IPS-18a (cell line): ENCODE measurements at regions not wholly inside any gene's neighbourhood (a gene's known extent, or its start where the extent isn't known, plus 50 kb on each side); places are given as distances from the start of the nearest gene placed in this dataset.

Experiments
- H3K27ac ChIP-seq: one replicate; pipeline ENCODE4 v1.5.1; 2013; ENCODE audit warnings: low read length
- H3K27me3 ChIP-seq: one replicate; pipeline ENCODE4 v1.6.1; 2013; ENCODE audit warnings: mild to moderate bottlenecking, low read length; ENCODE audit not compliant: control insufficient read depth, insufficient read depth
- H3K36me3 ChIP-seq: one replicate; pipeline ENCODE4 v1.6.1; 2013; ENCODE audit warnings: low read depth, low read length; ENCODE audit not compliant: control insufficient read depth
- H3K4me1 ChIP-seq: one replicate; pipeline ENCODE4 v1.6.1; 2013; ENCODE audit warnings: low read depth, low read length; ENCODE audit not compliant: control insufficient read depth
- H3K4me3 ChIP-seq: one replicate; pipeline ENCODE4 v1.5.1; 2013; ENCODE audit warnings: low read length
- H3K9ac ChIP-seq: one replicate; pipeline ENCODE4 v1.6.1; 2013; ENCODE audit warnings: mild to moderate bottlenecking, low read length, moderate library complexity
- H3K9me3 ChIP-seq: one replicate; pipeline ENCODE4 v1.6.1; 2013; ENCODE audit warnings: low read depth, low read length; ENCODE audit not compliant: control insufficient read depth

GRCh38 chr14:61226015-61226654, 55.0 kb downstream of the TMEM30B start:
- H3K4me1 ChIP-seq = peaks cover 9% of the 10 kb centered on the region
- H3K4me3 ChIP-seq = no peak overlapping the region
- H3K9me3 ChIP-seq = no peaks in the 10 kb centered on the region
- H3K9ac ChIP-seq = no peak overlapping the region
- H3K27ac ChIP-seq = no peak overlapping the region
- H3K36me3 ChIP-seq = no peaks in the 10 kb centered on the region
- no peaks in the 10 kb centered on the region for H3K27me3 ChIP-seq

DNA sequence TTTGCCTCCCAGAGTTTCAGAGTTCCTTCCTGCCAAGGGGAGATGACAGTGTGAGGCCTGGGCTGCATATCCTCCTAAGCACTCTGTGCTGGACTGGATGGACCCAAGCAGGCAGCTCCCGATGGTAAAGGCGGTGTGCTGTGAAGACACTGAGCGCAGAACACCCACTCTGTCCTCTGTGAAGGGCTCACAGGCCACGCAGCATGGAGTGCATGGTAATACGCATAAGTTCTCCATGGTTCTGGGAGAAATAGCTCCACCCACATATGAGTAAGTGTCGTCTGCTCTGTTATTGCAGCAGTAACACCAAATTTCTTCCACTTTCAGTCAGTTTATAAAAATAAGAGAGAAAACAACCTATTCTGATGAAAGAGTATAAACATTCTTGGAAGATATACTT, 55.8 kb downstream of the TMEM30B start:
- no peaks in the 10 kb centered on the region for H3K36me3 ChIP-seq
- no peak overlapping the region for H3K4me3 ChIP-seq
- H3K27ac ChIP-seq = no peak overlapping the region
- H3K27me3 ChIP-seq = no peaks in the 10 kb centered on the region
- no peak overlapping the region for H3K9ac ChIP-seq
- H3K9me3 ChIP-seq = no peaks in the 10 kb centered on the region
- H3K4me1 ChIP-seq = peaks cover 9% of the 10 kb centered on the region

DNA sequence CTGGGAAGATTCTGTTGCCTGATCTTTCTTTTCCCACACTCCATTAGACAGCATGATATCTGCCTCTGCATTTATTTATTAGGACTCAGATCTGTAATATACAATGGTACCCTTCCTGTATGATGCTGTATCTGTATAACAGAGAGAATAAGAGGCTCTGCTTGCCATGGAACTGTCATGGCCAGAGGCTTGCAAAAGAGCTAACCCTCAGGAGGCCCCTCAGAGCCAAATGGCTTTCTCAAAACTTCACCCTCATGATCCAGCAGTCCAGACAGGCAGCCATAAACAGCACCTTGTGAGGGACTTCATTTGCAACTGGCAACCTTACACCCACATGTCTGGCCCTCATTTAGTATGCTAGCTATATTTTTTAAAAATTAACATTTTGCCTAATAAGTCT, 57.6 kb downstream of the TMEM30B start:
- Histone ChIP-seq H3K36me3 (no peaks in the 10 kb centered on the region), H3K27ac (no peak overlapping the region), H3K27me3 (no peaks in the 10 kb centered on the region), H3K4me3 (no peak overlapping the region), H3K9ac (no peak overlapping the region), H3K4me1 (peaks cover 10% of the 10 kb centered on the region), H3K9me3 (no peaks in the 10 kb centered on the region)

- H3K27me3 ChIP-seq = no peaks in the 10 kb centered on the region
- peaks cover 12% of the 10 kb centered on the region for H3K4me1 ChIP-seq
- no peaks in the 10 kb centered on the region for H3K36me3 ChIP-seq
- no peaks in the 10 kb centered on the region for H3K9me3 ChIP-seq
- H3K4me3 ChIP-seq = no peak overlapping the region
- H3K27ac ChIP-seq = no peak overlapping the region
- no peak overlapping the region for H3K9ac ChIP-seq
Observed at GRCh38 chr14:61222388-61222787, 58.8 kb downstream of the TMEM30B start.

- H3K27me3 ChIP-seq = no peaks in the 10 kb centered on the region
Observed at GRCh38 chr14:61221906-61222305, 59.2 kb downstream of the TMEM30B start.

DNA sequence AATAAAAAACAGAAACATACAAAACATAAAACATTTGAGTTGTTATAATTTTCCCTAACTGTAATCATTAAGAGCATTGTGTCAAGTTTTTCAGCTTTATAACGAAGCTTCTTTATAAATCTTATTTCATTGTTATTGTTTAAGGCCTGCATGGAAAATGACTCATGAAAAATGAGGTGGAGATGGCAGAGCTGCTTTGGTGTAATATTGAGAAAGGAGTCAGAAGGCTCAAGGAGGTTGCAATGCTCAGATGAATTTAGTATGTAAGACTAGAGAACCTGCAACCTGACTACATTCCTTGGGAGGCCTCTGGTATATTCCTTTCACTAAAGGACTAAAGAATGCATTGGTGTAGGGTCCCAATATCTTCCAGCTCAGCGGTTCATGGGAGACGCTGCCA, 61.5 kb downstream of the TMEM30B start:
- H3K9me3 ChIP-seq = no peaks in the 10 kb centered on the region
- no peak overlapping the region for H3K27ac ChIP-seq

More at GRCh38 chr14:61221906-61222305, 59.2 kb downstream of the TMEM30B start:
- H3K4me3 ChIP-seq = no peak overlapping the region
- H3K36me3 ChIP-seq = no peaks in the 10 kb centered on the region
- no peaks in the 10 kb centered on the region for H3K9me3 ChIP-seq
- no peak overlapping the region for H3K9ac ChIP-seq
- H3K27ac ChIP-seq = no peak overlapping the region
- peaks cover 12% of the 10 kb centered on the region for H3K4me1 ChIP-seq

DNA sequence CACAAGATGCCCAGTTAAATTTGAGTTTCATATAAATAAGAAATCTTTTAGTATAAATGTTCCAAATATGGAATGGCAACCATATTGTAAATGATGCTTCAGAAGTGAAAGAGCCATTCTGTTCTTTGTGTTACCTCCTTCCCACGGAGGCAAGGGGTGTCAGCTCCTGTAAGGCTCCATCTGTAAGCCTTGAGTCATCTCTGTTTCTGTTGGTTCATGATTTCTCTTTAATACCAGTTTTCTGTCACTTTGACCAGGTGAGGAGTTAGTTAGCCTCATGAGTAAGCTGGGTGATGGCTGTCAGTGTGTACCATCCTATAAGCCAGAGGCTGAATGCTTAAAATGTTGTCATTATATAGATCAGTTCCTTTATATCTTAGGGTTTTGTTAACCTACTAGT, 61.9 kb downstream of the TMEM30B start:
- Histone ChIP-seq H3K36me3 (no peaks in the 10 kb centered on the region), H3K4me3 (no peak overlapping the region), H3K4me1 (peaks cover 12% of the 10 kb centered on the region), H3K27ac (no peak overlapping the region), H3K9me3 (no peaks in the 10 kb centered on the region), H3K9ac (no peak overlapping the region), H3K27me3 (no peaks in the 10 kb centered on the region)

More for the DNA sequence above, 61.5 kb downstream of the TMEM30B start:
- Histone ChIP-seq H3K36me3 (no peaks in the 10 kb centered on the region), H3K4me1 (peaks cover 12% of the 10 kb centered on the region), H3K27me3 (no peaks in the 10 kb centered on the region), H3K9ac (no peak overlapping the region), H3K4me3 (no peak overlapping the region)

- no peaks in the 10 kb centered on the region for H3K9me3 ChIP-seq
- H3K27ac ChIP-seq = no peak overlapping the region
- H3K9ac ChIP-seq = no peak overlapping the region
- H3K4me3 ChIP-seq = no peak overlapping the region
- peaks cover 12% of the 10 kb centered on the region for H3K4me1 ChIP-seq
- H3K27me3 ChIP-seq = no peaks in the 10 kb centered on the region
- no peaks in the 10 kb centered on the region for H3K36me3 ChIP-seq
Observed at GRCh38 chr14:61218767-61219166, 62.4 kb downstream of the TMEM30B start.

DNA sequence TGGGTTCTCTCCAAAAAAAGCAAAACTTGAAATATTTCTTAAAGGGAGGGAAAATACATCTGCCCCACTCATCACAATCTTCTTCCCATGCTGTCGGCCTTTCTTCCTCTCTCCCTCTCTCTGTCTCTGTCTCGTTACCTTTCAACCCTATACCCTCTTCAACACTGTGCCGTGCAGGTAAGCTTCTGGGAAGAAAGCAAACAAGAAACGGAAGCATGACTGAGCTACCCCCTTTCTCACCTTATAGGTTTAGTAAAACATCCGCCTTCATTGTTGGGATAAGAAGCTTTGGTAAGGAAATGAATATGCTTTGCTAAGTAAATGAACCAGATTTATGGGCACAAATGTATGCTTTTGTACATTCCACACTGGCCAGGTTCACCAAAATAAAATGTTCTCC, 63.0 kb downstream of the TMEM30B start:
- Histone ChIP-seq H3K9me3 (no peaks in the 10 kb centered on the region), H3K27ac (no peak overlapping the region), H3K4me3 (no peak overlapping the region), H3K9ac (no peak overlapping the region), H3K27me3 (no peaks in the 10 kb centered on the region), H3K4me1 (peaks cover 12% of the 10 kb centered on the region), H3K36me3 (no peaks in the 10 kb centered on the region)

- H3K4me1 ChIP-seq = peaks cover 15% of the 10 kb centered on the region
- no peak overlapping the region for H3K27ac ChIP-seq
- no peak overlapping the region for H3K9ac ChIP-seq
- no peaks in the 10 kb centered on the region for H3K9me3 ChIP-seq
- H3K27me3 ChIP-seq = no peaks in the 10 kb centered on the region
- H3K36me3 ChIP-seq = no peaks in the 10 kb centered on the region
- H3K4me3 ChIP-seq = no peak overlapping the region
Observed at GRCh38 chr14:61217516-61217915, 63.6 kb downstream of the TMEM30B start.

GRCh38 chr14:61215222-61216020, 65.7 kb downstream of the TMEM30B start:
- Histone ChIP-seq H3K36me3 (no peaks in the 10 kb centered on the region), H3K27ac (no peak overlapping the region), H3K4me3 (no peak overlapping the region), H3K9ac (no peak overlapping the region), H3K9me3 (no peaks in the 10 kb centered on the region), H3K4me1 (peaks cover 11% of the 10 kb centered on the region), H3K27me3 (no peaks in the 10 kb centered on the region)

DNA sequence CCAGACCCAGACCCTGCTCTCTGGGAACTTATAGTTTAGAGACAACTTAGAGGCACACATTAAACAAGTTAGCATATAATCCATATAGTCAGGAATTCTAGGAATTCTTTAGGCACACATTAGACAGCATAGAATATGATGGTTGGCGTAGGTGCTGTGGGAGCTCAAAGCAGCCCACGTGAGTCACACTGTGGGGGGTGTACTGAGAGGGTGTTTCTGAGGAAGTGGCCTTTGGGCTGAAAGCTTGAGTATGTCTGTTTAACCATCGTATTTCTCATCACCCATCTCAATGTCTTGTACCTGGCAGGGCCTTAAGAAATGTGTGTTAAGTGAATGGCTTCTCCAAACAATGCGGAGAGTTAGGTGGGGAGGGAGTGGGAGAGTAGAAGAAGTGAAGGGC, 67.2 kb downstream of the TMEM30B start:
- H3K4me1 ChIP-seq = peaks cover 9% of the 10 kb centered on the region
- no peaks in the 10 kb centered on the region for H3K9me3 ChIP-seq
- no peaks in the 10 kb centered on the region for H3K36me3 ChIP-seq
- H3K27ac ChIP-seq = no peak overlapping the region
- H3K9ac ChIP-seq = no peak overlapping the region
- H3K4me3 ChIP-seq = no peak overlapping the region
- no peaks in the 10 kb centered on the region for H3K27me3 ChIP-seq
